Neural cell (in vitro differentiated cells): ENCODE measurements at regions not wholly inside any gene's neighbourhood (a gene's known extent, or its start where the extent isn't known, plus 50 kb on each side); places are given as distances from the start of the nearest gene placed in this dataset.

ENCODE experiments used
- CTCF ChIP-seq: fragments of 450-650 bp; IDR thresholded peaks from 2 replicates; pipeline ENCODE4 v1.5.1; 2014; ENCODE audit warnings: antibody characterized with exemption, mild to moderate bottlenecking, moderate library complexity; ENCODE audit not compliant: poor library complexity, severe bottlenecking
- EZH2 ChIP-seq: fragments of 200-600, 300-800 bp; shearing (Covaris generic), sonication (generic); IDR thresholded peaks from 2 replicates; pipeline ENCODE4 v1.6.1; 2014; ENCODE audit warnings: antibody characterized with exemption, low read length, borderline replicate concordance, mild to moderate bottlenecking; ENCODE audit not compliant: insufficient read depth, poor library complexity, severe bottlenecking
- MXI1 ChIP-seq: fragments of 450-650 bp; conservative IDR thresholded peaks from 2 replicates; pipeline ENCODE4 v1.6.1; 2014; ENCODE audit warnings: antibody characterized with exemption, mild to moderate bottlenecking; ENCODE audit not compliant: poor library complexity, severe bottlenecking
- POLR2AphosphoS5 ChIP-seq: IDR thresholded peaks from 2 replicates; pipeline ENCODE4 v1.6.1; 2012
- SMC3 ChIP-seq: fragments of 450-650 bp; conservative IDR thresholded peaks from 2 replicates; pipeline ENCODE4 v1.6.1; 2014; ENCODE audit warnings: antibody characterized with exemption, mild to moderate bottlenecking, moderate library complexity; ENCODE audit not compliant: poor library complexity

GRCh38 chr5:119742311-119742710 is 113.0 kb downstream of the FAM170A start:
- TF ChIP-seq CTCF, result no peak
- no peak for TF ChIP-seq EZH2
- TF ChIP-seq MXI1, result no peak
- TF ChIP-seq POLR2AphosphoS5, result no peak
- no peak for TF ChIP-seq SMC3
